Kidney (tissue), 13 donors: ENCODE measurements at regions not wholly inside any gene's neighbourhood (a gene's known extent, or its start where the extent isn't known, plus 50 kb on each side); places are given as distances from the start of the nearest gene placed in this dataset.

Experiments
- DNase-seq, 5 donors: peaks; one replicate each; pipeline ENCODE4 v3.0.0-alpha.2; 2013 to 2020
- FAIRE-seq: peaks from 2 replicates; lab custom pipeline; 2012; peaks lifted over from hg19 to GRCh38; lab: Jason Lieb, UNC
- H3K27ac ChIP-seq, 2 donors: one replicate each; pipeline ENCODE4 v1.7.0; 2013; ENCODE audit warnings: low read depth in 2 of 2, low read length in 2 of 2, inconsistent platforms in 1 of 2
- H3K27me3 ChIP-seq: one replicate; pipeline ENCODE4 v1.7.1; 2013; ENCODE audit warnings: low read length, inconsistent platforms; ENCODE audit not compliant: control insufficient read depth, insufficient read depth
- H3K36me3 ChIP-seq, 3 donors: one replicate each; pipeline versions ENCODE4 v1.7.0 to v1.7.1; 2013; ENCODE audit warnings: low read length in 3 of 3, control low read depth in 1 of 3, inconsistent platforms in 1 of 3; ENCODE audit not compliant: insufficient read depth in 3 of 3, control insufficient read depth in 2 of 3
- H3K4me1 ChIP-seq, 3 donors: one replicate each; pipeline versions ENCODE4 v1.7.0 to v1.7.1; 2013; ENCODE audit warnings: low read length in 3 of 3, inconsistent platforms in 1 of 3, low read depth in 1 of 3; ENCODE audit not compliant: control insufficient read depth in 2 of 3, insufficient read depth in 2 of 3
- H3K4me3 ChIP-seq, 3 donors: one replicate each; pipeline versions ENCODE4 v1.7.0 to v1.8.1; 2013; ENCODE audit warnings: low read length in 3 of 3, control low read depth in 1 of 3, inconsistent platforms in 1 of 3
- H3K9ac ChIP-seq, 3 donors: one replicate each; pipeline versions ENCODE4 v1.7.0 to v1.7.1; 2013; ENCODE audit warnings: low read length in 3 of 3, control low read depth in 1 of 3, inconsistent platforms in 1 of 3
- H3K9me3 ChIP-seq, 3 donors: one replicate each; pipeline versions ENCODE4 v1.7.0 to v1.7.1; 2013; ENCODE audit warnings: low read length in 3 of 3, control low read depth in 1 of 3, inconsistent platforms in 1 of 3; ENCODE audit not compliant: control insufficient read depth in 2 of 3, insufficient read depth in 1 of 3
- intact Hi-C: fragments of 100-400 bp; cut with DNase I; formaldehyde crosslinking; loops from one replicate; pipeline ENCODE4 v1.11.1; 2022
- TF ChIP-seq, protein P1 (sequence below): IDR thresholded peaks from 3 replicates; pipeline ENCODE4 v1.5.1; 2012; ENCODE audit warnings: mild to moderate bottlenecking, moderate library complexity, borderline replicate concordance; ENCODE audit not compliant: insufficient read depth; ENCODE audit errors: extremely low read depth
- donor health status: control.
- donor health status: control.
- donor health status: control.
- donor health status: control.
- donor health status: control.
- donor health status: DM: yes; HTN: yes; CAD: no.
- donor health status: Normal renal cell carcinoma (clear cell type).

DNA sequence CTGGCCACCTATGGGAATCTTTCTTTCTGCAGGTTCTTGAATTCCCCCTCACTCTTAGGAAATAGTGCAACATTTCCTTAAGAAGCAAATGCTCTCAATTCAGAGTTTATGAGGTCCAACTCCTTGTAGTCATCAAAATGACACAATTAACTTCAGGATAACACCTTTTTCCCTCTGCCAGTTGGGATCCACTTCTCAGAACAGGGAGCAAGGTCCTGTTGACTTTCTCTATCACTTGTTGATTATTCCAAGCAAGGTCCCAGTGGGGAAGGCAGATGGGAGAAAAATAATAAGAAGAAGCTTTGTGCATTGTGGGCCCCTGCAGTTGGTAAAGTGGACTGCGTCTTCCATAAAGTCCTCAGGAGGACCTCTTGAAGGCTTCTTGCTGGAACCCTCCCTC, 315.6 kb upstream of the NPSR1 start:
- TF ChIP-seq, protein P1, sequence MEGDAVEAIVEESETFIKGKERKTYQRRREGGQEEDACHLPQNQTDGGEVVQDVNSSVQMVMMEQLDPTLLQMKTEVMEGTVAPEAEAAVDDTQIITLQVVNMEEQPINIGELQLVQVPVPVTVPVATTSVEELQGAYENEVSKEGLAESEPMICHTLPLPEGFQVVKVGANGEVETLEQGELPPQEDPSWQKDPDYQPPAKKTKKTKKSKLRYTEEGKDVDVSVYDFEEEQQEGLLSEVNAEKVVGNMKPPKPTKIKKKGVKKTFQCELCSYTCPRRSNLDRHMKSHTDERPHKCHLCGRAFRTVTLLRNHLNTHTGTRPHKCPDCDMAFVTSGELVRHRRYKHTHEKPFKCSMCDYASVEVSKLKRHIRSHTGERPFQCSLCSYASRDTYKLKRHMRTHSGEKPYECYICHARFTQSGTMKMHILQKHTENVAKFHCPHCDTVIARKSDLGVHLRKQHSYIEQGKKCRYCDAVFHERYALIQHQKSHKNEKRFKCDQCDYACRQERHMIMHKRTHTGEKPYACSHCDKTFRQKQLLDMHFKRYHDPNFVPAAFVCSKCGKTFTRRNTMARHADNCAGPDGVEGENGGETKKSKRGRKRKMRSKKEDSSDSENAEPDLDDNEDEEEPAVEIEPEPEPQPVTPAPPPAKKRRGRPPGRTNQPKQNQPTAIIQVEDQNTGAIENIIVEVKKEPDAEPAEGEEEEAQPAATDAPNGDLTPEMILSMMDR: no peak
- no peaks in the 10 kb centered on the region for H3K4me1 ChIP-seq
- intact Hi-C loops: no loop called here
- H3K4me3 ChIP-seq: no peak overlapping the region
- H3K9ac ChIP-seq: no peak overlapping the region
- H3K36me3 ChIP-seq: no peaks in the 10 kb centered on the region
- FAIRE-seq: no peak
- no peaks in the 10 kb centered on the region for H3K9me3 ChIP-seq
- DNase-seq: no peak
- H3K27ac ChIP-seq: no peak overlapping the region
- H3K27me3 ChIP-seq: no peaks in the 10 kb centered on the region

DNA sequence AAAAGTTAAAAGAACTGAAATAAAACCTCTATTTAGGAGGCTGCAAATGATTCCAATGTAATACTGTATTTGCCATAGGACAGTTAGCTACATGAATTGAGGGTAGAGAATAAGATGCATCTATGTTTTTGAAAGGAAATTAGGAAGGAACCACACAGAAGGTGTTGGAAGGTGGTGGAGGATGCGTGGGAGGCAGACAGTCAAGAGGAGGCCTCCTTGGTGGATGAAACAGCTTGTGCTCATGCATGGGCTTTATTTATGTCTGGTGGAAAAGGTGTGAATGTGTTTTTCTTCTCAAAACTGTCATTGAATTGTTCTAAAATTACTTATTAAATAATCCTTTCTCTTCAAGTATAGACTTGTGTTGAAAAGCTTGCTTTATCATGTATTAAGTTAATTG, 314.4 kb upstream of the NPSR1 start:
- intact Hi-C loops: no loop called here
- no peak overlapping the region for H3K9ac ChIP-seq
- no peak for FAIRE-seq
- H3K4me1 ChIP-seq: no peaks in the 10 kb centered on the region
- no peaks in the 10 kb centered on the region for H3K27me3 ChIP-seq
- no peak overlapping the region for H3K27ac ChIP-seq
- TF ChIP-seq, protein P1: no peak
- no peak overlapping the region for H3K4me3 ChIP-seq
- H3K9me3 ChIP-seq: no peaks in the 10 kb centered on the region
- H3K36me3 ChIP-seq: no peaks in the 10 kb centered on the region
- no peak for DNase-seq

DNA sequence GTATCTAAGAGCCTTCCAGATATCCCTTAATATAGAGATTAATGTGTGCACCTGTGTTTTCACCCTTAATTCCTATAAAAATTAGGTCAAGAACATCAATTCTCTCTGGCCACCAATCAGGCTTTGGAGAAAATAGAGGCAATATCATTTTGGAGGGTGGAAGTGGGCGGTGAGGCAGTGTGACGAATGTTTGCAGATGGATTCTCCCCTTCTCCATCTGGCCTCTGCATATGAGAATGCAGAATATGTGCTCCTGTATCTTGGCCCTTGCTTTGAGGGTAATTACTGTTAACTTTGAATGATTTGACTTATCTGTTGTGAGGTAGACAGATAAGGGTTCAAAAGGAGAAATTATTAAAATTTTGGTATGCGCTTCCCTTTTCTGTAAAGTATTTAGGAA, 304.0 kb upstream of the NPSR1 start:
- TF ChIP-seq, protein P1: no peak
- no peak for FAIRE-seq
- intact Hi-C loops: no loop called here

DNA sequence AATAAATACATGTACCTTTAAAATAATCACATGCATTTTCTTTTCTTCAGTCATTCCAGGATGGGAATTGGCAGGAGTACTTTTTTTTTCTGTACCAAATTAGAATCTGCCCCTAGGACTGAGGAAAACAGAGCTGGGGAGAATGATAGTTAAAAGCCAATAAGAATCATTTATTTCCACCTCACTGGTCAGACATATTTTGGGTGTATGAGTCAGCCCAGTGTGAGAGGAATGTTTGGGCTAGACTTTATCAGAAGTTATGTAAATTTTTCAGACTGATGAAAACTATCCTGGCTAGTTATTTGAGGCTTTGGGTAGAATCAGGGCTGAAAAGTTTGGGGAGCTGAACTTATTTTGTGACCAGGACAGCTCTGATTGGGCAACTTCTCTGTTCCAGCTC, 303.1 kb upstream of the NPSR1 start:
- intact Hi-C loops: no loop called here
- Histone ChIP-seq H3K4me3 (no peak overlapping the region), H3K9ac (no peak overlapping the region), H3K36me3 (no peaks in the 10 kb centered on the region), H3K4me1 (no peaks in the 10 kb centered on the region), H3K27me3 (no peaks in the 10 kb centered on the region), H3K27ac (no peak overlapping the region), H3K9me3 (no peaks in the 10 kb centered on the region)
- FAIRE-seq (no peak), DNase-seq (no peak)
- TF ChIP-seq, protein P1: no peak

More for the DNA sequence above, 304.0 kb upstream of the NPSR1 start:
- Histone ChIP-seq H3K4me3 (no peak overlapping the region), H3K4me1 (no peaks in the 10 kb centered on the region), H3K9me3 (no peaks in the 10 kb centered on the region), H3K27ac (no peak overlapping the region), H3K27me3 (no peaks in the 10 kb centered on the region), H3K36me3 (no peaks in the 10 kb centered on the region), H3K9ac (no peak overlapping the region)
- DNase-seq: no peak
